GM19099 (cell line): ENCODE measurements at regions not wholly inside any gene's neighbourhood (a gene's known extent, or its start where the extent isn't known, plus 50 kb on each side); places are given as distances from the start of the nearest gene placed in this dataset.

Experiments
- POLR2A ChIP-seq: IDR thresholded peaks from 3 replicates; pipeline ENCODE4 v1.6.1; 2011; ENCODE audit warnings: low read depth; ENCODE audit not compliant: insufficient read length; ENCODE audit errors: extremely low read depth

- TF ChIP-seq POLR2A: no peak
Observed at GRCh38 chr1:209311770-209312169, 271.7 kb upstream of the CAMK1G start.

GRCh38 chr1:209316929-209317328 is 266.6 kb upstream of the CAMK1G start:
- no peak for TF ChIP-seq POLR2A

- TF ChIP-seq POLR2A: no peak
Observed at GRCh38 chr1:209318181-209319056, 265.1 kb upstream of the CAMK1G start.

GRCh38 chr1:209319057-209319432 is 264.5 kb upstream of the CAMK1G start:
- TF ChIP-seq POLR2A: no peak

- no peak for TF ChIP-seq POLR2A
Observed at GRCh38 chr1:209319549-209319948, 264.0 kb upstream of the CAMK1G start.

GRCh38 chr1:209323743-209324142 is 259.8 kb upstream of the CAMK1G start:
- no peak for TF ChIP-seq POLR2A

GRCh38 chr1:209324901-209325871 is 258.3 kb upstream of the CAMK1G start:
- TF ChIP-seq POLR2A: no peak

GRCh38 chr1:209326076-209326475 is 257.4 kb upstream of the CAMK1G start:
- TF ChIP-seq POLR2A: no peak

GRCh38 chr1:209326831-209327230 is 256.7 kb upstream of the CAMK1G start:
- no peak for TF ChIP-seq POLR2A

- TF ChIP-seq POLR2A: no peak
Observed at GRCh38 chr1:209328196-209328595, 255.3 kb upstream of the CAMK1G start.

GRCh38 chr1:209335178-209335577 is 248.3 kb upstream of the CAMK1G start:
- no peak for TF ChIP-seq POLR2A

GRCh38 chr1:209341146-209341545 is 242.4 kb upstream of the CAMK1G start:
- no peak for TF ChIP-seq POLR2A

GRCh38 chr1:209341673-209342420 is 241.7 kb upstream of the CAMK1G start:
- TF ChIP-seq POLR2A: no peak

GRCh38 chr1:209342441-209343175 is 240.9 kb upstream of the CAMK1G start:
- no peak for TF ChIP-seq POLR2A
